PFSK-1 (cell line): ENCODE measurements at regions not wholly inside any gene's neighbourhood (a gene's known extent, or its start where the extent isn't known, plus 50 kb on each side); places are given as distances from the start of the nearest gene placed in this dataset.

Experiments used
- FOXP2 ChIP-seq: optimal IDR thresholded peaks from 2 replicates; pipeline ENCODE3; 2011; ENCODE audit warnings: borderline replicate concordance, control low read depth, inconsistent platforms; ENCODE audit not compliant: insufficient read depth; ENCODE audit errors: extremely low read length, extremely low read depth
- POLR2AphosphoS5 ChIP-seq: IDR thresholded peaks from 2 replicates; pipeline ENCODE4 v1.6.1; 2012; ENCODE audit warnings: low read depth, mild to moderate bottlenecking, control low read depth, low read length, moderate library complexity
- SIN3A ChIP-seq: IDR thresholded peaks from 2 replicates; pipeline ENCODE4 v1.6.1; 2012; ENCODE audit warnings: mild to moderate bottlenecking, low read length, moderate library complexity, borderline replicate concordance; ENCODE audit not compliant: insufficient read depth
- TAF1 ChIP-seq: IDR thresholded peaks from 2 replicates; pipeline ENCODE4 v1.6.1; 2012; ENCODE audit warnings: low read length, control low read depth, borderline replicate concordance; ENCODE audit not compliant: insufficient read depth
- TF ChIP-seq, protein P1 (sequence below), 2 experiments: IDR thresholded peaks; 2 replicates each; pipeline versions ENCODE4 v1.6.1 to v1.8.0; 2011 to 2012; ENCODE audit warnings: low read depth in 2 of 2, low read length in 2 of 2, control low read depth in 1 of 2, inconsistent platforms in 1 of 2, mild to moderate bottlenecking in 1 of 2, moderate library complexity in 1 of 2; ENCODE audit not compliant: insufficient read depth in 1 of 2

DNA sequence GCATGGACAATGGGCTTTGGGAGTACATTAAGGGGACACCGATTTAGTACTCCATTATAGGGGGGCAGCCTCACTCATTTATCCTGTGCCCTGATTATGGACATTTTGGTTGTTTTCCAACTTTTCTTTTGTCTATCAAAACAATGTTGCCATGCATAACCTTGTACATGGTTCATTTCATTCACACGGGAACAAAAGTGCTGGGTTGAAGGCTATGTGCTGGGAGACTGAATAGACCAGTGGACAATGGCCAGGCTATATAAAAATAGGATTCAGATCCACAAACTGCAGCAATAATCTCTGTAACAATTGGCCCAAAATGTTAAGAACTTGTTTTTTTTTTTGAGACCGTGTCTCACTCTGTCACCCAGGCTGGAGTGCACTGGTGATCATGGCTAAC, 100.7 kb upstream of the GMDS start:
- TF ChIP-seq TAF1 (no peak), FOXP2 (no peak), POLR2AphosphoS5 (no peak), SIN3A (no peak)
- TF ChIP-seq, protein P1, sequence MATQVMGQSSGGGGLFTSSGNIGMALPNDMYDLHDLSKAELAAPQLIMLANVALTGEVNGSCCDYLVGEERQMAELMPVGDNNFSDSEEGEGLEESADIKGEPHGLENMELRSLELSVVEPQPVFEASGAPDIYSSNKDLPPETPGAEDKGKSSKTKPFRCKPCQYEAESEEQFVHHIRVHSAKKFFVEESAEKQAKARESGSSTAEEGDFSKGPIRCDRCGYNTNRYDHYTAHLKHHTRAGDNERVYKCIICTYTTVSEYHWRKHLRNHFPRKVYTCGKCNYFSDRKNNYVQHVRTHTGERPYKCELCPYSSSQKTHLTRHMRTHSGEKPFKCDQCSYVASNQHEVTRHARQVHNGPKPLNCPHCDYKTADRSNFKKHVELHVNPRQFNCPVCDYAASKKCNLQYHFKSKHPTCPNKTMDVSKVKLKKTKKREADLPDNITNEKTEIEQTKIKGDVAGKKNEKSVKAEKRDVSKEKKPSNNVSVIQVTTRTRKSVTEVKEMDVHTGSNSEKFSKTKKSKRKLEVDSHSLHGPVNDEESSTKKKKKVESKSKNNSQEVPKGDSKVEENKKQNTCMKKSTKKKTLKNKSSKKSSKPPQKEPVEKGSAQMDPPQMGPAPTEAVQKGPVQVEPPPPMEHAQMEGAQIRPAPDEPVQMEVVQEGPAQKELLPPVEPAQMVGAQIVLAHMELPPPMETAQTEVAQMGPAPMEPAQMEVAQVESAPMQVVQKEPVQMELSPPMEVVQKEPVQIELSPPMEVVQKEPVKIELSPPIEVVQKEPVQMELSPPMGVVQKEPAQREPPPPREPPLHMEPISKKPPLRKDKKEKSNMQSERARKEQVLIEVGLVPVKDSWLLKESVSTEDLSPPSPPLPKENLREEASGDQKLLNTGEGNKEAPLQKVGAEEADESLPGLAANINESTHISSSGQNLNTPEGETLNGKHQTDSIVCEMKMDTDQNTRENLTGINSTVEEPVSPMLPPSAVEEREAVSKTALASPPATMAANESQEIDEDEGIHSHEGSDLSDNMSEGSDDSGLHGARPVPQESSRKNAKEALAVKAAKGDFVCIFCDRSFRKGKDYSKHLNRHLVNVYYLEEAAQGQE (IDR thresholded peaks at IDR 0.05; ENCODE audit: insufficient read depth in 1 of 2, low read depth in 2 of 2, low read length in 2 of 2), result no peak

DNA sequence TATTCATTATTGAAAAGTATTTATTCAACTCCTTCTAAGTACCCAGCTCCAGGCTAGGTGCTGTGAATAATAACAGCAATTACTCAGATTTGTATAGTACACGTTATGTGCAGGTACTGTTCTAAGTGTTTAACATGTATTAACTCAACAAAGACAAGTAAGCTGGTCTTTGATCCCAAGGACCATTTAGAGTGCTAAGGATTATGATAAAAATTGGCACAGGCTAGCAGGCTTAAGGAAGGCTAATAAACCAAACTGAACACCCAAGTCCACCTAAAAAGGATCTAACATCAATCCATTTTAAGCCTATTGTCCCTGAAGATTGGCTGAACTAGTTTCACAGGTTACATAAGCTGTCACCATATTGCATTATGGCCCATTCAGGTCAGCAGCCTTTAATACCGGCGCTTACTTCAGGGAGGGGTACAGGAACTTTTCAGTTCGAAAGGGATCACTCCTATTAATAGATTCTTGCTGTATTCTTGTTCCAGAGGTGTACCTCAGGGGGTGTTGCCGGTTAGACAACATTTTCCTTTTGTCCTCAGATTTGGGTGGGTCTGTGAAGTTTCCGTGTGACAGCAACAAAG, 99.0 kb upstream of the GMDS start:
- TF ChIP-seq TAF1, result no peak
- TF ChIP-seq, protein P1 (IDR thresholded peaks at IDR 0.05; ENCODE audit: insufficient read depth in 1 of 2, low read depth in 2 of 2, low read length in 2 of 2), result no peak
- TF ChIP-seq POLR2AphosphoS5, result no peak
- TF ChIP-seq FOXP2, result no peak
- TF ChIP-seq SIN3A, result no peak

DNA sequence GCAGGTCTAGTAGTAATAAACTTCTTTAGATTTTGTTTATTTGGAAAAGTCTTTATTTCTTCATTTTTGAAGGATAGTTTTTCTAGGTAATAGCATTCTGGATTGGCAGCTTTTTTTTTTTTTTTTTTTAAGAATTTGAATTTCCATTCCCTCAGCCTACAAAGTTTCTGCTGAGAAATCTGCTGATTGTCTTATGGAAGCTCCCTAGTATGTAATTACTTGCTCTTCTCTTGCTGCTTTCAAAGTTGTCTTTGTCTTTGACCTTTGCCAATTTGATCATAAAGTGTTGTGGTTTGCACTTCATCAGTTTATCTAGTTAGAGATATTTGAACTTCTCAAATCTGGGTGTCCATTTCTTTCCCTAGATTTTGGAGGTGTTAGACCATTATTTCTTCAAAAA, 82.2 kb upstream of the GMDS start:
- TF ChIP-seq POLR2AphosphoS5 (no peak), TAF1 (no peak), FOXP2 (no peak), SIN3A (no peak)
- TF ChIP-seq, protein P1 (IDR thresholded peaks at IDR 0.05; ENCODE audit: insufficient read depth in 1 of 2, low read depth in 2 of 2, low read length in 2 of 2), result no peak

DNA sequence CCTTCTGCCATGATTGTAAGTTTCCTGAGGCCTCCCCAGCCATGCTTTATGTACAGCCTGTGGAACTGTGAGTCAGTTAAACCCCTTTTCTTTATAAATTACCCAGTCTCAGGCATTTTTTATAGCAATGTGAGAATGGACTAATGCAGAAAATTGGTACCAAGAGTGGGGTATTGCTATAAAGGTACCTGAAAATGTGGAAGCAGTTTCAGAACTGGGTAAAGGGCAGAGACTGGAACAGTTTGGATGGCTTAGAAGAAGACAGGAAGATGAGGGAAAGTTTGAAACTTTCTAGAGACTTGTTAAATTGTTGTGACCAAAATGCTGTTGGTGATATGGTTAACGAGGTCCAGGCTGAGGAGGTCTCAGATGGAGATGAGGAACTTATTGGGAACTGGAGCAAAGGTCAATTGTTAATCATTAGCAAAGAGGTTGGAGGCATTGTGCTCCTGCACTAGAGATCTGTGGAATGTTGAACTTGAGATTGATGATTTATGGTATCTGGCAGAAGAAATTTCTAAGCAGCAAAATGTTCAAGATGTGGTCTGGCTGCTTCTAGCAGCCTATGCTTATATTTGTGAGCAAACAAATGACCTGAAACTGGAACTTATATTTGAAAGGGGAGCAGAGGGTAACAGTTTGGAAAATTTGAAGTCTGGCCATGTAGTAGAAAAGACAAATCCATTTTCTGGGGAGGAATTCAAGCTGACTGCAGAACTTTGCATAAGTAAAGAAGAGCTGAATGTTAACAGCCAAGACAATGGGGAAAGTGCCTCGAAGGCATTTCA, 79.0 kb upstream of the GMDS start:
- TF ChIP-seq POLR2AphosphoS5, result no peak
- TF ChIP-seq, protein P1 (IDR thresholded peaks at IDR 0.05; ENCODE audit: insufficient read depth in 1 of 2, low read depth in 2 of 2, low read length in 2 of 2), result no peak

DNA sequence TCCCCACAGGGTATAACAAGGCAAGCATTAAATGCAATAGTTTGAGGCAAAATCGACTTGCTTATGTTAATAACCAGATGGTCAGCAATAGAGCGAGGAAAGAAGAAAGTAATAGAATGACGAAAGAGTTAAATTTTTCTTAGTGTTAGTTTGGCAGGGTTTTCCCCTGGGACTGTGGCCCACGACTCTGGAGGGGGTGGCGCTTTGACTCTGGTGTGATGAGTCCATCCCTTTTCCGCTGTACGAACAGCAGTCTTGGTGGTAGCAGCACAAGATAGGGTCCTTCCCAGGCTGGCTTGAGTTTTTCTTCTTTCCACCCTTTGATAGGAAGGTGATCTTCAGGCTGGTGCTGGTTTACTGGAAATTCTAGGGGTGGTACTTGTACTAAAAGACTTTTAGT, 69.2 kb upstream of the GMDS start:
- TF ChIP-seq POLR2AphosphoS5 (no peak), SIN3A (no peak), FOXP2 (no peak), TAF1 (no peak)
- TF ChIP-seq, protein P1 (IDR thresholded peaks at IDR 0.05; ENCODE audit: insufficient read depth in 1 of 2, low read depth in 2 of 2, low read length in 2 of 2), result no peak
